CMK (cell line): ENCODE measurements at regions not wholly inside any gene's neighbourhood (a gene's known extent, or its start where the extent isn't known, plus 50 kb on each side); places are given as distances from the start of the nearest gene placed in this dataset.

ENCODE experiments used
- DNase-seq: peaks from one replicate; pipeline ENCODE4 v3.0.0-alpha.2; 2010; ENCODE audit warnings: low read depth

GRCh38 chr15:48046813-48047438 lies 73.9 kb upstream of the SLC24A5 start:
- no peak for DNase-seq

- DNase-seq = no peak
Measured at GRCh38 chr15:48049736-48050135, 71.1 kb upstream of the SLC24A5 start.

GRCh38 chr15:48052946-48053345 lies 67.8 kb upstream of the SLC24A5 start:
- DNase-seq = no peak

GRCh38 chr15:48058371-48058770 lies 62.4 kb upstream of the SLC24A5 start:
- DNase-seq = no peak

- no peak for DNase-seq
Measured at GRCh38 chr15:48059791-48060190, 61.0 kb upstream of the SLC24A5 start.

GRCh38 chr15:48060396-48060795 lies 60.4 kb upstream of the SLC24A5 start:
- DNase-seq = no peak

- DNase-seq = no peak
Measured at GRCh38 chr15:48061605-48062004, 59.2 kb upstream of the SLC24A5 start.

- DNase-seq = no peak
Measured at GRCh38 chr15:48062148-48062872, 58.5 kb upstream of the SLC24A5 start.

- DNase-seq = no peak
Measured at GRCh38 chr15:48063411-48063985, 57.3 kb upstream of the SLC24A5 start.

GRCh38 chr15:48064421-48064820 lies 56.4 kb upstream of the SLC24A5 start:
- no peak for DNase-seq

GRCh38 chr15:48066456-48066855 lies 54.3 kb upstream of the SLC24A5 start:
- no peak for DNase-seq
